ENCODE measurements at regions not wholly inside any gene's neighbourhood (a gene's known extent, or its start where the extent isn't known, plus 50 kb on each side); places are given as distances from the start of the nearest gene placed in this dataset.

GRCh38 chr6:169344750-169345065 is 91.1 kb upstream of the THBS2 start:
- no peak for DNase-seq (ENCODE audit: extremely low read depth, low read depth)
- TF ChIP-seq, protein P1, sequence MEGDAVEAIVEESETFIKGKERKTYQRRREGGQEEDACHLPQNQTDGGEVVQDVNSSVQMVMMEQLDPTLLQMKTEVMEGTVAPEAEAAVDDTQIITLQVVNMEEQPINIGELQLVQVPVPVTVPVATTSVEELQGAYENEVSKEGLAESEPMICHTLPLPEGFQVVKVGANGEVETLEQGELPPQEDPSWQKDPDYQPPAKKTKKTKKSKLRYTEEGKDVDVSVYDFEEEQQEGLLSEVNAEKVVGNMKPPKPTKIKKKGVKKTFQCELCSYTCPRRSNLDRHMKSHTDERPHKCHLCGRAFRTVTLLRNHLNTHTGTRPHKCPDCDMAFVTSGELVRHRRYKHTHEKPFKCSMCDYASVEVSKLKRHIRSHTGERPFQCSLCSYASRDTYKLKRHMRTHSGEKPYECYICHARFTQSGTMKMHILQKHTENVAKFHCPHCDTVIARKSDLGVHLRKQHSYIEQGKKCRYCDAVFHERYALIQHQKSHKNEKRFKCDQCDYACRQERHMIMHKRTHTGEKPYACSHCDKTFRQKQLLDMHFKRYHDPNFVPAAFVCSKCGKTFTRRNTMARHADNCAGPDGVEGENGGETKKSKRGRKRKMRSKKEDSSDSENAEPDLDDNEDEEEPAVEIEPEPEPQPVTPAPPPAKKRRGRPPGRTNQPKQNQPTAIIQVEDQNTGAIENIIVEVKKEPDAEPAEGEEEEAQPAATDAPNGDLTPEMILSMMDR (IDR thresholded peaks at IDR 0.05; ENCODE audit: low read depth, low read length) = no peak

- TF ChIP-seq, protein P1 (IDR thresholded peaks at IDR 0.05; ENCODE audit: low read depth, low read length) = no peak
- no peak for DNase-seq (ENCODE audit: extremely low read depth, low read depth)
These were observed 90.5 kb upstream of the THBS2 start for GRCh38 chr6:169343886-169344749.

DNA sequence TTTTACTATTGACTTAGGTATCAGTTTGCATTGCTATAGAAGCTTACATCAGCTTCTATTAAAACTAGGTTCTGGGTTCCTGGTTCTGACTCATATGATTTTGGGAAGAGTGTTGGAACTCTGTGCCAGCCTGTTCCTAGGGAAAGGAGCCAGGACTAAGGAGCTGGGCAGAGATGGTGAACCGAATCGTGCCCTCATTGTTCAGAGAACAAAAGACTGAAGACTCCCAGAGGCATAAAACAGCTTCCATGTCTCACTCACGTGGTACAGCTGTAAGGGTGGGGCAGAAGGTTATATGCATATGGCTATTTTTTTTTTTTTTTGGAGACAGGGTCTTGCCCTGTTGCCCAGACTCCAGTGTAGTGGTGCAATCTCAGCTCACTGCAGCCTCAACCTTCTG is 89.1 kb upstream of the THBS2 start:
- TF ChIP-seq, protein P1 (IDR thresholded peaks at IDR 0.05; ENCODE audit: low read depth, low read length) = no peak
- no peak for DNase-seq (ENCODE audit: extremely low read depth, low read depth)

DNA sequence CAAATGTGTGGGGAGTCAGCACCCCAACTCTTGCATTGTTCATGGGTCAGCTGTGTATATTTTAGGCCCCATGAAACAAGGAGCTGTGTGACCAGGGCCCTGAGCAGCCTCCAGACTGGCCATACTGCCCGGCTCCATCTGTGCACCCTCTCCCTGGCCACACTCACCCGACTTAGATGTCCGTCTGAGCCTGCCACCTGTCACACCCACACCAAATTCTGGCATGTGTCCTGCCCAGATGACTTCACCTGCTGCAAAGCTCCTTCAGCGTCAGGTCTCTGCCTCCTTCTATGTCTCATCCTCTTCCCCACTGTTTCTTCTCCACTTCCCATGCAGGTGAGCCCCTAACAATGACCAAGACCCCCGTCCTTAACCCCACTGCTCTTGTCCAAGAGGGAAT is 88.1 kb upstream of the THBS2 start:
- DNase-seq (ENCODE audit: extremely low read depth, low read depth) = no peak
- TF ChIP-seq, protein P1 (IDR thresholded peaks at IDR 0.05; ENCODE audit: low read depth, low read length) = no peak

- TF ChIP-seq, protein P1 (IDR thresholded peaks at IDR 0.05; ENCODE audit: low read depth, low read length) = no peak
- no peak for DNase-seq (ENCODE audit: extremely low read depth, low read depth)
These were observed 87.4 kb upstream of the THBS2 start for GRCh38 chr6:169341065-169341464.

- TF ChIP-seq, protein P1 (IDR thresholded peaks at IDR 0.05; ENCODE audit: low read depth, low read length) = no peak
- DNase-seq (ENCODE audit: extremely low read depth, low read depth) = no peak
These were observed 86.7 kb upstream of the THBS2 start for GRCh38 chr6:169340395-169340794.

DNA sequence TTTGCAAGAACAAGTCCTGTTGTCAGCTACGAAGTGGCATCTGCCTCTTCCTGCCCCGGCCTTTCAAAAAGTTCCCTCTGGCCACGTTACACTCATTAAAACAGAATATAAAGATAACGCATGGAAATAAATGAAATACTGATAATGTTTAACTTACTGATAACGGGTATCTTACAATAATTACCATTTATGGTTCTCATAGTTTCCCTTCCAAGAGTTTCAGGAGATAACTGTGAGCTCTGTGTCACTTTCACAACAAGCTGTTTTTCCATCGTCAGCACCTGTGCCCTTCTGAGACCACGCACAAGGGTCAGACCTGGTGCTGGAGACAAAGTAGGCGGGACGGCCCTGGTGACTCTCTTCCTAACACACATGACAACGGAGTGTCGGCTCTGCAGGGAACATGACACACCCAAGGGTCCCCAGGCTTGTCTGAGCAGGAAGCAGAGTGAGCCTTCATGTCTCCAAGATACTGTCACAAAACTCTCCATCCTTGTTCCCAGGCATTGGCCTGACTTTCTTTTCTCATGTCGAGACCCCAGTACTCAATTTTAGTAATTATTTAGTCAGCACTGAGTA is 86.2 kb upstream of the THBS2 start:
- DNase-seq (ENCODE audit: extremely low read depth, low read depth) = no peak
- TF ChIP-seq, protein P1 (IDR thresholded peaks at IDR 0.05; ENCODE audit: low read depth, low read length) = no peak

Data from AG09319 (cell line).